GM12878 (cell line): ENCODE measurements at regions not wholly inside any gene's neighbourhood (a gene's known extent, or its start where the extent isn't known, plus 50 kb on each side); places are given as distances from the start of the nearest gene placed in this dataset.

Source experiments
- ATAC-seq: fragments of 200-7000 bp; cut with Tn5 transposase; 3 replicates; pipeline ENCODE4 v1.9.1; 2020; ENCODE audit warnings: mild to moderate bottlenecking, moderate library complexity
- BruUV-seq: library from RNA; stranded (reverse); fragments of 400-500 nt; replicated peaks from 2 replicates; lab custom pipeline; 2021; lab: Mats Ljungman, UMichigan
- CTCF ChIA-PET: fragments of 300-600 bp; sonication (Branson Sonifier 250); formaldehyde crosslinking; extraction: SDS; loops from one replicate; lab custom pipeline; 2021; ENCODE audit warnings: inconsistent platforms; lab: Yijun Ruan, JAX
- POLR2A ChIA-PET: fragments of 350-600 bp; formaldehyde crosslinking; extraction: SDS; loops from one replicate; lab custom pipeline; 2021; ENCODE audit warnings: inconsistent platforms; lab: Charles Lee
- RAD21 ChIA-PET: fragments of 300-600 bp; sonication (Branson Sonifier 250); formaldehyde crosslinking; loops from one replicate; lab custom pipeline; 2023; ENCODE audit warnings: antibody characterized with exemption; ENCODE audit not compliant: unreplicated experiment; lab: Charles Lee
- SMC1A ChIA-PET: fragments of 300-600 bp; sonication (Branson Sonifier 250); formaldehyde crosslinking; loops from one replicate; lab custom pipeline; 2023; ENCODE audit not compliant: unreplicated experiment, uncharacterized antibody; lab: Charles Lee
- DNase-seq: peaks from one replicate; pipeline ENCODE4 v3.0.0-alpha.2; 2011; ENCODE audit warnings: low read depth, low spot score
- FAIRE-seq: peaks from 3 replicates; lab custom pipeline; 2011; peaks lifted over from hg19 to GRCh38; lab: Jason Lieb, UNC
- H2AFZ ChIP-seq: 2 replicates; pipeline ENCODE4 v1.6.0; 2011; ENCODE audit warnings: low read depth, low read length, control low read depth; ENCODE audit not compliant: control insufficient read depth
- H3K27ac ChIP-seq: 2 replicates; pipeline ENCODE4 v1.5.1; 2011; ENCODE audit warnings: control low read depth; ENCODE audit not compliant: control insufficient read depth, insufficient read depth
- H3K27me3 ChIP-seq, 2 experiments: replicated peaks in 1 of 2; 2 replicates each; pipeline versions ENCODE4 v1.6.0 to v1.6.1; 2011; ENCODE audit warnings: low read length in 1 of 2; ENCODE audit not compliant: control insufficient read depth in 2 of 2, insufficient read depth in 2 of 2
- H3K36me3 ChIP-seq, 2 experiments: 2 replicates each; pipeline ENCODE4 v1.5.1; 2011; ENCODE audit warnings: low read length in 1 of 2; ENCODE audit not compliant: control insufficient read depth in 2 of 2, insufficient read depth in 2 of 2
- H3K4me1 ChIP-seq: 2 replicates; pipeline ENCODE4 v1.6.1; 2011; ENCODE audit warnings: mild to moderate bottlenecking, low read length, moderate library complexity, mixed read lengths; ENCODE audit not compliant: control insufficient read depth, insufficient read depth
- H3K4me2 ChIP-seq: 2 replicates; pipeline ENCODE4 v1.6.0; 2011; ENCODE audit warnings: control low read depth; ENCODE audit not compliant: control insufficient read depth, insufficient read depth
- H3K4me3 ChIP-seq: fragments of 200-600 bp; sonication (generic); 2 replicates; pipeline ENCODE4 v1.5.1; 2016
- H3K79me2 ChIP-seq: 2 replicates; pipeline ENCODE4 v1.6.0; 2011; ENCODE audit warnings: low read length; ENCODE audit not compliant: control insufficient read depth, insufficient read depth
- H3K9ac ChIP-seq: 2 replicates; pipeline ENCODE4 v1.8.0; 2011; ENCODE audit warnings: low read length, control low read depth, mixed read lengths; ENCODE audit not compliant: control insufficient read depth, insufficient read depth
- H3K9me3 ChIP-seq: replicated peaks from 3 replicates; pipeline ENCODE4 v1.5.1; 2011; ENCODE audit warnings: mild to moderate bottlenecking, low read length; ENCODE audit not compliant: control insufficient read depth, insufficient read depth
- H4K20me1 ChIP-seq: 2 replicates; pipeline ENCODE4 v1.6.0; 2011; ENCODE audit not compliant: control insufficient read depth, insufficient read depth
- BCL11A ChIP-seq: IDR thresholded peaks from 2 replicates; pipeline ENCODE4 v1.6.1; 2011; ENCODE audit warnings: low read depth, low read length
- SUPT20H ChIP-seq: IDR thresholded peaks from 2 replicates; pipeline ENCODE4 v1.6.1; 2011; ENCODE audit warnings: low read depth, mild to moderate bottlenecking, low read length, moderate library complexity, borderline replicate concordance; ENCODE audit not compliant: control insufficient read depth
- TBL1XR1 ChIP-seq: IDR thresholded peaks from 2 replicates; pipeline ENCODE4 v1.6.1; 2012; ENCODE audit warnings: low read depth, low read length, improper control_type of control experiment
- ZNF217 ChIP-seq: fragments of 450-650 bp; IDR thresholded peaks from 2 replicates; pipeline ENCODE4 v1.6.1; 2017; ENCODE audit warnings: antibody characterized with exemption, mild to moderate bottlenecking
- WGBS: methylation state at CpG from one replicate; pipeline ENCODE4 v1.1.6; 2016; ENCODE audit warnings: low lambda C conversion rate; ENCODE audit not compliant: insufficient replicate concordance, insufficient coverage; ENCODE audit errors: missing lambda C conversion rate; 5-methylcytosine and 5-hydroxymethylcytosine counted together
- in situ Hi-C: fragments of 300-500 bp; cut with MboI; formaldehyde crosslinking; loops from 9 replicates; pipeline ENCODE4 v1.14.3; 2018; ENCODE audit warnings: mixed read lengths
- intact Hi-C: fragments of 100-400 bp; cut with micrococcal nuclease; formaldehyde crosslinking; loops from one replicate; pipeline ENCODE4 v1.14.2; 2022; ENCODE audit not compliant: unreplicated experiment
- TF ChIP-seq, protein P1 (sequence below): fragments of 450-650 bp; IDR thresholded peaks from 2 replicates; pipeline ENCODE4 v1.6.1; 2018; ENCODE audit warnings: mild to moderate bottlenecking, low read depth, moderate library complexity; ENCODE audit not compliant: partially characterized antibody

- ChIA-PET POLR2A (no interaction called here), SMC1A (no interaction called here), RAD21 (no interaction called here), CTCF (no interaction called here)
- 4% methylated on average over 2 of the region's 2 CpGs for WGBS
- Histone ChIP-seq H3K9ac (no peak overlapping the region), H3K27me3 (no peaks in the 10 kb centered on the region), H2AFZ (no peak overlapping the region), H3K4me1 (no peaks in the 10 kb centered on the region), H4K20me1 (no peaks in the 10 kb centered on the region), H3K4me3 (no peak overlapping the region), H3K4me2 (no peak overlapping the region), H3K27ac (no peak overlapping the region), H3K9me3 (no peaks in the 10 kb centered on the region; the same call in 2 of the 3 replicates), H3K79me2 (no peaks in the 10 kb centered on the region), H3K36me3 (no peaks in the 10 kb centered on the region)
- TF ChIP-seq ZNF217 (no peak), TBL1XR1 (no peak), BCL11A (no peak), SUPT20H (no peak)
- TF ChIP-seq, protein P1, sequence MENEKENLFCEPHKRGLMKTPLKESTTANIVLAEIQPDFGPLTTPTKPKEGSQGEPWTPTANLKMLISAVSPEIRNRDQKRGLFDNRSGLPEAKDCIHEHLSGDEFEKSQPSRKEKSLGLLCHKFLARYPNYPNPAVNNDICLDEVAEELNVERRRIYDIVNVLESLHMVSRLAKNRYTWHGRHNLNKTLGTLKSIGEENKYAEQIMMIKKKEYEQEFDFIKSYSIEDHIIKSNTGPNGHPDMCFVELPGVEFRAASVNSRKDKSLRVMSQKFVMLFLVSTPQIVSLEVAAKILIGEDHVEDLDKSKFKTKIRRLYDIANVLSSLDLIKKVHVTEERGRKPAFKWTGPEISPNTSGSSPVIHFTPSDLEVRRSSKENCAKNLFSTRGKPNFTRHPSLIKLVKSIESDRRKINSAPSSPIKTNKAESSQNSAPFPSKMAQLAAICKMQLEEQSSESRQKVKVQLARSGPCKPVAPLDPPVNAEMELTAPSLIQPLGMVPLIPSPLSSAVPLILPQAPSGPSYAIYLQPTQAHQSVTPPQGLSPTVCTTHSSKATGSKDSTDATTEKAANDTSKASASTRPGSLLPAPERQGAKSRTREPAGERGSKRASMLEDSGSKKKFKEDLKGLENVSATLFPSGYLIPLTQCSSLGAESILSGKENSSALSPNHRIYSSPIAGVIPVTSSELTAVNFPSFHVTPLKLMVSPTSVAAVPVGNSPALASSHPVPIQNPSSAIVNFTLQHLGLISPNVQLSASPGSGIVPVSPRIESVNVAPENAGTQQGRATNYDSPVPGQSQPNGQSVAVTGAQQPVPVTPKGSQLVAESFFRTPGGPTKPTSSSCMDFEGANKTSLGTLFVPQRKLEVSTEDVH: no peak
- FAIRE-seq (no peak), ATAC-seq (no peak), DNase-seq (no peak)
- in situ Hi-C loops (no loop called here), intact Hi-C loops (no loop called here)
- BruUV-seq: no TSS peak
Measured at GRCh38 chr1:164949771-164950471, 390.9 kb downstream of the PBX1 start.
